DMS 273 (cell line): ENCODE measurements at regions not wholly inside any gene's neighbourhood (a gene's known extent, or its start where the extent isn't known, plus 50 kb on each side); places are given as distances from the start of the nearest gene placed in this dataset.

Experiments used
- DNase-seq: peaks from one replicate; lab custom pipeline; 2025; ENCODE audit not compliant: unreplicated experiment; lab: John Stamatoyannopoulos, UW

DNA sequence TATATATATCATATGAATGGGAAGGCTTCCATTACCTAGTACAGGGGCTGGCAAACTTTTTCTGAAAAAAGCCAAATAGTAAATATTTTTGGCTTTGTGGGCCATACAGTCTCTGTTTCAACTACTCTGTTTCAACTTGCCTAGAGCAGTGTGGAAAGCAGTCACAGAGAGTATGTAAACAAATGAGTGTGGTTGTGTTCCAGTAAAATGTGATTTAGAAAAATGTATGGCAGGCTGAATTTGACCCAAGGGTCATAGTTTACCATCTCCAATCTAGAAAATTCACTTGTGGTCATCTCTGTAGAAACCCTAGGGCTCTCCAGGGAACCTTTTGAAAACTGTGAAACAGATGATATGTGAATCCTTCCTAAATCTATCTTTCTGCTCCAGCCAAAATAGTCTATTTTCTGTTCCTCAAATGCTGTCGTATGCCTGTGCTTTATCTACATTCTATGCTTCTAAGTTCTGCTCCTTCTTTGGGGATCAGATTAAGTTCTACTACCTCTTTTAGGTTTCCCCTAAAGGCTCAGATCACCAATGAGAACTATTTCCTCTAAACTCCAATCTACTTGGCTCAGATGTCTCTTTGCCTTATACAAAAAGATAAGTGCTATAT is 356.2 kb downstream of the METTL15 start:
- no peak for DNase-seq

DNA sequence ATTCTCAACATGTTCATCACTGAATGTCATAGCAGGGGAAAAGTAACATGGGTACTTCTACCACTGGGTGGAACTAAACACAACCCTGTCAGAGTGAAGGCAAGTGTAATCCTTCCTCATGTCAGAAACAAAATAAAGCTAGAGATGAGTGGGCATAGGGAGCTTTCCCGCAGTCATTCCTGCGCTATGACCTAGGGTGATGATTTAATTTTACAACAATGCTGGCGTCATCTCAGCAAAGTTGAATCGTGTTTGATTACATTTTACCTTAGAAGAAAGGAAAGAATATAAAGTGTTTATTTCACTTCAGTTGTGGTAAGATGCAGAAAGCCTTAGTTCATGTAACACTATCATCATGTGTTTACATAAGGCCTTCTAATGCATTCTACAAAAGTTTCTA is 355.6 kb downstream of the METTL15 start:
- DNase-seq = no peak

DNA sequence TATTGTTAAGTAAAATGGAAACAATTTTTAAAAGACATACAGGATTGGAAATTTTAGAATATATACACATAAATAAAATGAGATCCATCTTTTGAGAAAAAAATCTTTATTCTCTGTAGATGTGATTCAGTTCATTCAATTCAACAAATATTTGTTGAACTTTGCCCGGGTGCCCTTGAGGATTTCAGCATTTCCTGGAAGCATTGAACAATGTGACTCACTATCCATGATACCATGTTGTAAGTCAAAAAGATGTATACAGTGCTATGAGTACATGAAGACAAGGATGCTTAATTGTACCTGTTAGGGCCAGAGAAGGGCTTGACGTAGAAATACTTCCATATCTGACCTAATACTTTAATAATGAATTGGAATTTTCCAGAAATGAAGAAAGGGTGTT is 353.7 kb downstream of the METTL15 start:
- DNase-seq = no peak

DNA sequence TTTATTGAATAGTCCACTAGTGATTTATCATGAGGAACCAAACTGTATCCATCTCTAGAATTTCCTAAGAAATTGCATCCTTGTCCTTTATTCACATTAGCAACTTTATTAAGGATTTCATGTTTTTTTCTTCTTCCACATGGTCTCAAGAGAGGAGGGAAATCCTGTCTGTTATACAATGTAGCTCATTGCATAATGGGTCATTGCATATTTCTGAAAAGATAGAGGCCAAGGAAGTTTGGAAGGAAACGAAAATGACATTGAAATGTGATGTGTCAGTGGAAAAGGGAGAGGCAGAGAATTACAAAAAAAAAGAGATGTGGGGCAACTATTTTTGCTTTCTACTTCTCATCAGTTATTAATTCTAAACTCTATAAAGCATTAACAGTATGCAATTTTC is 353.1 kb downstream of the METTL15 start:
- DNase-seq = no peak

DNA sequence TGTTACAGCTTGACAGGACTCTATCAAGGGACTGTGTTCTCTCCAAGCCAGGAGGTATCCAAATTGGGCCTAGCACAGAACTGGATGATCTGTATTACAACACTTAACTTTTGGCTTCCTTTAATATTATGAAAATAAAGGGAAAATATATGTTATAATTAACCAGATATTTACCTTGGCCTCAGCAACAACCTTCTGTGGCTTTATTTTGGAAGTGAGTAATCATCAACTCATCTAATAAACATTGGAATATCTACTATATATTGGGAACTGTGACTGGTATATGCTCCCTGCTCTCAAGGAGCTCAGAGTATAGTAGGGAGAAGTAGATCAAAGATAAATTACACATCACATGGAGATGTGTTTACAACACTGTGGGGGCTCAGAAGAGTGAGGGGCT is 352.2 kb downstream of the METTL15 start:
- DNase-seq = no peak

DNA sequence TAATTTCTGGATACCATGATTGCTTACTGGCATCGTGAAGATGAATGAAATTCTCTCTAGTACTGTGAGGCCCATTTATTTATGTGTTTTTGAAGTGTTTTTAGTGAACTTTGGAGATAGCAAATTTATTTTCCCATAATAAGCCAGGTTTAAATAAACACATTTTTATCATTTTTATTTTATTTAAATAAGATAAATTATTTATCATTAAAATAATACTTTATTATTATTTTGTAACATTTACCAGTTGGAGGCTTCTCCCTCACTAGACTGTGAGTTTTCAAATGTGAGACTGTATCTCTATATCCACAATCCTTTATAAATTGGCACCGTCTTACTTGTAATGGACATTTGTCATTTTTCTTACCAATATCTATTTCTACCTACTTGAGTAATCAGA is 351.7 kb downstream of the METTL15 start:
- no peak for DNase-seq

DNA sequence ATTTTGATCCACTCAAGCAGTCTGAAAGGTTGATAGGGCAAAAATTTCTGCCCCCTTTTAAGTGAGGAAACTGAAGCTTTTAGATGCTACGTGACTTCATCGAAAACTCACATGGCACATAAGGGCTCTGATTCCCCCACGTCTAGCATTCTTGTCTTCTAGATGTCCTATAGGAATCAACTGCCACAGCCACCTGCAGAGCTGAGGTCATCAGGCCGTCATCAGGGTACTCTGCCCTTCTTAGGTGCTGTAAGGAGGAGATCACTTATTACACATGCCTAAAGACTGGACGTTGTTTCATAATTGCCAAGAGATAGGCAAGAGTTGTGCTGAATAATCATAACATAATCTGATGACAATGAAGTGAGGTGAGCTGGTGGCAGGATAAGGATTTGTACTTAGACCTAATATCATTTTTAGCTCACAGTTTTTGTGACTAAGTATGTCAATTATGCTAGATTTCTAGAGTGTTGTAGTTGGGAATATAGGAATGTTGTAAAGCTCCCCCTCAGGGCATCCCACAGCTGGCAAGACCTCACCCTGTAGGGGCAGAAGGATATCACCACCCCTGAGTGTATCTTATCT is 349.4 kb downstream of the METTL15 start:
- DNase-seq = no peak

DNA sequence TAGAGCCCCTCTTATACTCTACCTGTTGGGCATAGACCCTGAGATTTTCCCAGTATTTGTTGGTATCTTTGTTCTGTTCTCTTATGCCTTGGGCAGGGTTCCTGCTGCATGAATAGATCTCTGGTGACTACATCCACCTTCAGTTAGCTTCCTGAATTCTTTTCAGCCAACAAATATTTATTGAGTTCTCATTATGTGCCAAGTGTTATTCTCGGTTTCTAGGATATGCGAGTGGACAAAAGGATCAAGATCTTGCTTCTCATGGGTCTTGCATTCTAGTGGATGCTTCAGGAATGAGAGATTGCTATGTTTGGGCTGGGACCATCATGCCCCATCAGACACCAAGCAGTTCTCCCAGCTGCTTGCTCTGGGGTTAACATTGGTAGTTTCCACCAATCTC is 340.0 kb downstream of the METTL15 start:
- DNase-seq = no peak

DNA sequence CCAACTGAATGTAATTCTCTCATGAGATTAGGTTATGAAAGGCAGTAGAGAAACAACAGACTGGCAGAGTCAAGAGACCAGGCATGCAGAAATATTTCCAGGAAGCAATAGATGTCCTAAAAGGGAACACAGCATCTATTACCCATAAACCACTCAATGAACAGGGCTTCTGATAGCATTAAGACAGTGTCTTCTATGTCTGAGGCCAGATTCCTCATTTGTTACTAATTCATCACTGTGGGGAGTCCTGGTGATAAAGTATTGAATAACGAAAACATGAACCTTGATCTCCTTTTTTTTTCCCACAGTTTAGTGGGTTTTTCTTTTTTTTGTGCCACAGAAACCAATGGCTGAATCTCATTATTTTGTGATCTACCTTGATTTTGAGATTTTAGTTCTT is 339.0 kb downstream of the METTL15 start:
- no peak for DNase-seq

DNA sequence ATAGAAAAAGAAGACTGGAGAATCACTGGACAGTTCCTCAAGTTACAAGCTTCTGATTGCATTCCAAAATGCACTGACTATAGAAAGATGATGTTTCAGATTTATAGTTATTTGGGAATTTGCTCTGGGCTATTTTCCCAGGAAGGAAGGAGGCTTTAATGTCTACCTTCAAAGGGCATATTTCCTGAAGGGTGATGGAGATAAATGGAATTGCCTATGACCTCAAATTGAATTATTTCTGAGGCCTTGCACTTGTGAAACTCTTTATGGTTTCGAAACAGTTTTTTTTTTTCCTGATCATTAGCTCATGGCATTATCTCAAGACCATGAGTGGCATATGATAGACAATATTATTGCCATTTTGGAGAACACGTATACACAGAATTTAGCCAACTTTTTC is 333.9 kb downstream of the METTL15 start:
- DNase-seq = no peak

DNA sequence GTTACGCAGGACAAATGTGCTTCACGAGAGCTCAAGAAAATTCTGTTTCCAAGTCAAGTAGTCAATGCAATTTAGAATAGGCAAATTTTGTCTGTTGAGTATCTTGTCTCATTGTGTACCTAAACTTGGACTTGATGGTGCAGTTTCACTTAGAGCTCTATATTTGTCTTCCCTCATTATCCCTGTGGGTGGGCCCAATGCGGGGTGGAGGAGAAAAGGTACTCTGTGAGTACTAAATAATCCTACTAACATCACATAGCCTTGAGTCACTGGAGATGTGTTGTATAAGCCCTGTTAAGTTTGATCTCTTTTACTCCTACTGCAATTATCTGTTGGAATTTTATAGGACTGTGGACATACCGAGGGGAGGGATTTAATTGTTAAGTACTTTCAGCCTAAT is 331.2 kb downstream of the METTL15 start:
- no peak for DNase-seq

DNA sequence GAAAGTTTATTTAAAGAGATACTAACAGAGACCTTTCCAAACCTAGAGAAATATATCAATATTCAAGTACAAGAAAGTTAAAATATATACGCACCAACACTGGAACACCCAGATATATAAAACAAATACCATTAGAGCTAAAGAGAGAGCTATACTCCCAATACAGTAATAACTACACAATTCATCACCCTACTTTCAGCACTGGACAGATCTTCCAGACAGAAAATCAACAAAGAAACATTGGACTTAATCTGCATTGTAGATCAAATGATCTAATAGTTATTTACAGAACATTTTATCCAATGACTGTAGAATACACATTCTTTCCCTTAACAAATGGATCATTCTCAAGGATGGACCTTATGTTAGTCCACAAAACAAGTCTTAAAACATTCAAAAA is 311.9 kb downstream of the METTL15 start:
- no peak for DNase-seq

DNA sequence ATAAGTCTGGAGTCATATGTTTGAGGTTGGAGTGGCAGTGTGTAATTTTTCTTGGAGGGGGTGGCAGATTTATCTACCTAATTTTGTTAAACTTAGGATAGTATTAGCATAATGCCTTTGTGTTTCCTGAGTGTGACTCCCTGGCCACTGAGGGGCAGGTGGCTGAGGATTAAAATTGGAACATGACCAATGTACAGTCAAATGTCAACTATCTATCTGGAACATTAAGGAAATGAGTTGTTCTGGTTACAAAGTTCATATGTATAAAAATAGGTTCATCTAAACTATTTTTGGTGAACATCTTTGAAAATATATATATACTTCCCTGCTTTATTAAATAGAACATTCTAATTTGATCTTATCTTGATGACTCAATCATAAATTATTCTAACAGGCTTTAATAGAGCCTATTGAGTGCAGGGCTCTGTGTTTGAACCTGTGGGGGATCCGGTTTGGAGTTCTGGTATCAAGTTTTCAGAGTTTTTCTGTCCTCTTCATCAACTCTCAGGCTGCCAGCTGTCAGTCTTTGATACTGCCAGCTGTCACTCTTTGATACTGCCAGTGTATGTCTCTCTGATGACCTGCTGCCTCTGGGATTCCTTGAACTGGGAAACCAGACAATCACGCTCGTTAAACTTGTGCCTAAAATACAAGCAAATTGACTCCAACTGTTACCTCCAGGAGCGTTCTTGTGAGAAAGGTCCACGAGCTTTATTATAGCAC is 309.6 kb downstream of the METTL15 start:
- peak; percentile 77 for DNase-seq

DNA sequence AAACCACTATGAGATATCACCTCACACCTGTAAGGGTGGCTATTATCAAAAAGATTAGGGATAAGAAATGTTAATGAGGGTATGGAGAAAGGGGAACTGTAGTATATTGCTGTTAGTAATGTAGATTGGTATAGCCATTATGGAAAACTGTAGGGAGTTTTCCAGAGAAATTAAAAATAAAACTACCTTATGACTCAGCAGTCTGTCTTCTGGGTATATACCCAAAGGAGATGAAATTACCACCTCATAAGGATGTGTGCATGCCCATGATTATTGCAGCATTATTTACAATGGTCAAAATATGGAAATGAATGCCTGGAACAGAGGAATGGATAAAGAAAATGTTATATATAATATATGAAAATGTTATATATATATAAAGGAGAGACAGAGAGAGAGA is 303.8 kb downstream of the METTL15 start:
- no peak for DNase-seq

DNA sequence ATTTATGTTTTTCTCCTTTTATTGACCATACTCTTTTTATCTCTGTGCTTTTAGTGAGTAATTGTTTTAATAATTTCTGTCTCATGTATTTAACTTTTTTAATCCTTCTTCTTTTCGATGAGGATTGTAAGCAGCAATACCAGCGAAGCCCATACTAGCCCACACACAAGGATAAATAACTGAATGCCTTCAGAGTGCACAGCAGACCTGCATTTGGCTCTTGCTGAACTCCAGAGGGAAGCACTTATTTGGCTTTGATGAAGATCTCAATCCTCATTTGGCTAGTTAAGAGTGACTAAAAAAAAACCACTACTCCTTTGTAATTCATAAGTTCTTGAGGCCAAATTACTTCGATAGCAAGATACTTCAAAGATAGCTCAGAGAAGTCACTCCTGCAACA is 293.3 kb downstream of the METTL15 start:
- DNase-seq = no peak

DNA sequence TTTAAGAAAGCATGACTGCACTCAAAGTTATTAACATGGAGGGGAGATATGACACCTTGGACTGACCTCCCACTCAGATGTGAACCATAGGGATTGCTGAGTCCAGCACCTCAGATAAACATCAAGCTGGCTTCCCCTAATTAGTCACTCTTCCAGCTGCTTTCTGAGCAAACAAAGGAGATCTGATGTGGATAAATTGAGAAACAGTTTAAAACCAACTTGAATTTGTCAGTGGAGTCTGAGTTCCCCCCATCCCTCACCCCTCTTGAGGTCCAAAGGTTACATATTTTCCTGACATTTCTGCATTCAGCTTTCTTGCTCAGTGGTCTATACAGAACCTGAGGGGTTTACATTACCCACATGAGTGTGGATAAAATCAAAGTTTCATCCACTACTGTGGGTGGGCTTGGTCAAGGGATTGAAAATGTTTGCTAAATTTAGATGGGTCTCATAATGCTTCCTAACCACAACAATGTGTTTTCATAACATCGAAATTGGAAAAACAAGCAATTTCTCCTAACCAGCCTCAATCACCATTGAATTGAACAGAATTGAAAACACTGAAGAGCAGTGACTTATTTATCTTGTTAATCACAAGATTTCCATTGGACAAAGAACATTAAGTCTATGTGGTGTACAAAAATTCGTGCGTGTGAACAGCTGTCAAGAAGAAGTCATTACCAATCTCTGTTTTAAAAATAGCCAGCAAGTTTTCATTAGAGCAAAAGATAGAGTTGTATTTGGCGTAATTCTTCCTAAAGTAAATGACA is 292.3 kb downstream of the METTL15 start:
- DNase-seq = no peak

DNA sequence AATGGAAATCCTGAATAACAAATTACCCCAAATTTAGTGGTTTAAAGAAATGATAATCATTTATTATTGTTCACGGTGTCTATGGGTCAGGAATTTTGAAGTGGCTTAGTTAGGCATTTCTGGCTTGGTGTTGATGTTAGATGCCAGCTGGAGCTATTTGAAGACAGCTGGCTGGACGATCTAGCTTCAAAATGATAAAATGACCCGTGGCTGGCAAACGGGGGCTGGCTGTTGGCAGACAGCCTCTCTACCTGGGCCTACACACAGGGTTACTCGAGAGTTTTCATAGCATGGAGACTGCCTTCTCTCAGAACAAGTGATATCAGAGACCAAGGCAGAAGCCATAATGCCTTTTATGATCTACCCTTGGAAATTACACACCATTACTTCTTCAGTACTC is 285.2 kb downstream of the METTL15 start:
- DNase-seq = peak; percentile 42

DNA sequence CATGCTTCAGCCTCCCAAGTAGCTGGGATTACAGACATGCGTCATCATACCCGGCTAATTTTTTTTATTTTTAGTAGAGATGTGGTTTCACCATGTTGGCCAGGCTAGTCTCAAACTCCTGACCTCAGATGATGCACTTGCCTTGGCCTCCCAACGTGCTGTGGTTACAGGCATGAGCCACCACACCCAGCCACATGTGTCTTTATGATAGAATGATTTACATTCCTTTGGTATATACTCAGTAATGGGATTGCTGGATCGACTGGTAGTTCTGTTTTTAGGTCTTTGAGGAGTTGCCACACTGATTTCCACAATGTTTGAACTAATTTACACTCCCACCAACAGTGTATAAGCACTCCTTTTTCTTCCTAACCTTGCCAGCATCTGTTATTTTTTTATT is 276.2 kb downstream of the METTL15 start:
- DNase-seq = no peak

DNA sequence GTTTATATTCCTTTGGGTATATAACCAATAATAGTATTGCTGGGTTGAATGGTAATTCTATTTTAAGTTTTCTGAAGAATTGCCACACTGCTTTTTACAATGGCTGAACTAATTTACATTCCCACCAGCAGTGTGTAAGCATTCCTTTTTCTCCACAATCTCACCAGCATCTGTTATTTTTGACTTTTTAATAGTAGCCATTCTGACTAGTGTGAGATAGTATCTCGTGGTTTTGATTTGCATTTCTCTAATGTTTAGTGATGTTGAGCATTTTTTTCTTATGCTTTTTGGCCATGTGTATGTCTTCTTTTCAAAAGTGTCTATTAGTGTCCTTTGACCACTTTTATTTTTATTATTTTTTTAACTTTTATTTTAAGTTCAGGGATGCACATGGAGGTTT is 275.3 kb downstream of the METTL15 start:
- no peak for DNase-seq
